NB4 (cell line): ENCODE measurements at regions not wholly inside any gene's neighbourhood (a gene's known extent, or its start where the extent isn't known, plus 50 kb on each side); places are given as distances from the start of the nearest gene placed in this dataset.

ENCODE experiments used
- CTCF ChIP-seq: IDR thresholded peaks from one replicate; pipeline ENCODE4 v1.5.1; 2012; ENCODE audit warnings: low read depth, low read length
- POLR2A ChIP-seq: IDR thresholded peaks from 2 replicates; pipeline ENCODE4 v1.6.1; 2011; ENCODE audit warnings: mild to moderate bottlenecking; ENCODE audit not compliant: insufficient read length; ENCODE audit errors: extremely low read depth
- TF ChIP-seq, protein P1 (sequence below): IDR thresholded peaks from 2 replicates; pipeline ENCODE4 v1.6.1; 2011; ENCODE audit warnings: low read depth, low read length

GRCh38 chr10:55263327-55263726, 462.3 kb upstream of the PCDH15 start:
- TF ChIP-seq CTCF = no peak
- no peak for TF ChIP-seq POLR2A
- TF ChIP-seq, protein P1, sequence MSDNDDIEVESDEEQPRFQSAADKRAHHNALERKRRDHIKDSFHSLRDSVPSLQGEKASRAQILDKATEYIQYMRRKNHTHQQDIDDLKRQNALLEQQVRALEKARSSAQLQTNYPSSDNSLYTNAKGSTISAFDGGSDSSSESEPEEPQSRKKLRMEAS = no peak
